ENCODE measurements at regions not wholly inside any gene's neighbourhood (a gene's known extent, or its start where the extent isn't known, plus 50 kb on each side); places are given as distances from the start of the nearest gene placed in this dataset.

- TF ChIP-seq POLR2AphosphoS5 (IDR thresholded peaks at IDR 0.05; ENCODE audit: low read depth, low read length) = no peak
- no peak for TF ChIP-seq POLR2A (IDR thresholded peaks at IDR 0.05; ENCODE audit: low read depth, low read length)
Observed at GRCh38 chr21:35738347-35738961, 321.9 kb downstream of the SETD4 start.

Measured in GM12892 (cell line).